HFFc6 (cell line): ENCODE measurements at regions not wholly inside any gene's neighbourhood (a gene's known extent, or its start where the extent isn't known, plus 50 kb on each side); places are given as distances from the start of the nearest gene placed in this dataset.

Source experiments
- DNase-seq: peaks from one replicate; pipeline ENCODE4 v3.0.0-alpha.2; 2018
- H3K27ac Mint-ChIP-seq: 2 replicates; pipeline ENCODE4 v1.8.0; 2020; ENCODE audit warnings: mild to moderate bottlenecking, mixed read lengths
- H3K27me3 Mint-ChIP-seq: 2 replicates; pipeline ENCODE4 v1.8.0; 2021; ENCODE audit warnings: mild to moderate bottlenecking, moderate library complexity, mixed read lengths; ENCODE audit not compliant: insufficient read depth
- H3K36me3 Mint-ChIP-seq: 2 replicates; pipeline ENCODE4 v1.8.0; 2021; ENCODE audit warnings: low read depth, mixed read lengths
- H3K4me1 Mint-ChIP-seq: 2 replicates; pipeline ENCODE4 v1.8.0; 2020; ENCODE audit warnings: low read depth, mixed read lengths
- H3K4me3 Mint-ChIP-seq: 2 replicates; pipeline ENCODE4 v1.8.0; 2020; ENCODE audit warnings: mild to moderate bottlenecking, moderate library complexity, mixed read lengths
- H3K9me3 Mint-ChIP-seq: 2 replicates; pipeline ENCODE4 v1.8.0; 2020; ENCODE audit warnings: mild to moderate bottlenecking, mixed read lengths
- TF ChIP-seq, protein P1 (sequence below): fragments of 200-600 bp; sonication (generic); IDR thresholded peaks from 2 replicates; pipeline ENCODE4 v1.5.0; 2021; ENCODE audit warnings: antibody characterized with exemption, mild to moderate bottlenecking

- H3K36me3 Mint-ChIP-seq, result no peaks in the 10 kb centered on the region
- no peaks in the 10 kb centered on the region for H3K27me3 Mint-ChIP-seq
These were observed 1487.0 kb upstream of the FLRT2 start for GRCh38 chr14:84042992-84043391.

GRCh38 chr14:84064316-84065125 lies 1465.4 kb upstream of the FLRT2 start:
- no peak overlapping the region for H3K4me3 Mint-ChIP-seq
- no peak overlapping the region for H3K27ac Mint-ChIP-seq

More at GRCh38 chr14:84042992-84043391, 1487.0 kb upstream of the FLRT2 start:
- no peaks in the 10 kb centered on the region for H3K4me1 Mint-ChIP-seq
- H3K9me3 Mint-ChIP-seq, result peaks cover 9% of the 10 kb centered on the region
- DNase-seq, result no peak
- TF ChIP-seq, protein P1, sequence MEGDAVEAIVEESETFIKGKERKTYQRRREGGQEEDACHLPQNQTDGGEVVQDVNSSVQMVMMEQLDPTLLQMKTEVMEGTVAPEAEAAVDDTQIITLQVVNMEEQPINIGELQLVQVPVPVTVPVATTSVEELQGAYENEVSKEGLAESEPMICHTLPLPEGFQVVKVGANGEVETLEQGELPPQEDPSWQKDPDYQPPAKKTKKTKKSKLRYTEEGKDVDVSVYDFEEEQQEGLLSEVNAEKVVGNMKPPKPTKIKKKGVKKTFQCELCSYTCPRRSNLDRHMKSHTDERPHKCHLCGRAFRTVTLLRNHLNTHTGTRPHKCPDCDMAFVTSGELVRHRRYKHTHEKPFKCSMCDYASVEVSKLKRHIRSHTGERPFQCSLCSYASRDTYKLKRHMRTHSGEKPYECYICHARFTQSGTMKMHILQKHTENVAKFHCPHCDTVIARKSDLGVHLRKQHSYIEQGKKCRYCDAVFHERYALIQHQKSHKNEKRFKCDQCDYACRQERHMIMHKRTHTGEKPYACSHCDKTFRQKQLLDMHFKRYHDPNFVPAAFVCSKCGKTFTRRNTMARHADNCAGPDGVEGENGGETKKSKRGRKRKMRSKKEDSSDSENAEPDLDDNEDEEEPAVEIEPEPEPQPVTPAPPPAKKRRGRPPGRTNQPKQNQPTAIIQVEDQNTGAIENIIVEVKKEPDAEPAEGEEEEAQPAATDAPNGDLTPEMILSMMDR, result no peak
- H3K27ac Mint-ChIP-seq, result no peak overlapping the region
- H3K4me3 Mint-ChIP-seq, result no peak overlapping the region

GRCh38 chr14:84065811-84066210 lies 1464.1 kb upstream of the FLRT2 start:
- H3K9me3 Mint-ChIP-seq, result peaks cover 24% of the 10 kb centered on the region
- DNase-seq, result no peak
- TF ChIP-seq, protein P1, result no peak
- no peak overlapping the region for H3K27ac Mint-ChIP-seq
- H3K36me3 Mint-ChIP-seq, result no peaks in the 10 kb centered on the region
- no peak overlapping the region for H3K4me3 Mint-ChIP-seq
- H3K27me3 Mint-ChIP-seq, result no peaks in the 10 kb centered on the region
- no peaks in the 10 kb centered on the region for H3K4me1 Mint-ChIP-seq

More at GRCh38 chr14:84064316-84065125, 1465.4 kb upstream of the FLRT2 start:
- no peaks in the 10 kb centered on the region for H3K36me3 Mint-ChIP-seq
- H3K27me3 Mint-ChIP-seq, result no peaks in the 10 kb centered on the region
- TF ChIP-seq, protein P1, result no peak
- H3K9me3 Mint-ChIP-seq, result peaks cover 24% of the 10 kb centered on the region
- no peaks in the 10 kb centered on the region for H3K4me1 Mint-ChIP-seq
- DNase-seq, result no peak

DNA sequence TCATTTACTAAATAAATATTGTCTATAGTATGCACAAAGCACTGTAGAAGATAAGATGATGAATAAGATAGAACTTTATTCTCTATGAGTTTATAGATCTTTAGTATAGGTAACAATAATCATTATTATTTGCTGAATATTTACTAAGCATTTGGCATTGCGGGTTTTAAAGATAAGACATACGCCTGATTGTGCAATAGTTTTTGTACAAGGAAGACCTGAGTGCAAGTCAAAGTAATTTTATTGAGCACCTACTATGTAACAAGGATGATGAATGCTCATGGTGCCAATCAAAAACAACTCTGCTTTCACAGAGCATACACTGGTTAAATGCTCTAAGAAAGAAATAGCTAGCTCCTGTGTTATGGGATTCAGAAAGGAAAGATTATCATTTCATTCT lies 1461.7 kb upstream of the FLRT2 start:
- Mint-ChIP-seq H3K36me3 (no peaks in the 10 kb centered on the region), H3K4me3 (no peak overlapping the region), H3K27ac (no peak overlapping the region), H3K4me1 (no peaks in the 10 kb centered on the region), H3K27me3 (no peaks in the 10 kb centered on the region), H3K9me3 (peaks cover 22% of the 10 kb centered on the region)
- TF ChIP-seq, protein P1, result no peak
- DNase-seq, result no peak

DNA sequence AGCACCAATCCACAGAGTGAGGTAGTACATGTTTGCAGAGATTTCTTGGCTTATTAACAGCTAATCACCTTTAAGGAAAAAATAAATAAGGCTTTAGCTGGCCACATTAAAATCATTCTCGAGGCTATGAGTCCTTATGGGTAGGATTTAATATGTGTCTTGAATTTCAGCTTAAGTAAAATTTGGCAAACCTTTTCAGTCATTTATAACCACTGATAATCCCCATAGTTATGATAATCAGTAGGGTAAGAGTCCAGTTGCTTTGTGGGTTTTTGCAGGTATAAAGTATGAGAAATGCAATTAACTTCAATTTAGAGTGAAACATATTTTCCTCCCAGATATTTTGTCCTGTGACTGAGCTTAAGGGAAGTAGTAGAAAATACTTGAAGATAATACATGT lies 1458.9 kb upstream of the FLRT2 start:
- Mint-ChIP-seq H3K4me3 (no peak overlapping the region), H3K27ac (no peak overlapping the region), H3K36me3 (no peaks in the 10 kb centered on the region), H3K9me3 (peaks cover 18% of the 10 kb centered on the region), H3K27me3 (no peaks in the 10 kb centered on the region), H3K4me1 (no peaks in the 10 kb centered on the region)
- TF ChIP-seq, protein P1, result no peak
- no peak for DNase-seq
